HG02970 (cell line): ENCODE measurements at regions not wholly inside any gene's neighbourhood (a gene's known extent, or its start where the extent isn't known, plus 50 kb on each side); places are given as distances from the start of the nearest gene placed in this dataset.
A peak's percentile ranks its signal among the peaks of the same experiment; 100 is the strongest.
"Not testable (repeated sequence)": the region's sequence is repeated elsewhere in the genome, so short reads cannot be mapped to it uniquely, and the experiment has no call there.

ENCODE experiments used
- ATAC-seq: cut with Tn5 transposase; IDR thresholded peaks from one replicate; pipeline ENCODE4 v1.9.1; 2021; ENCODE audit warnings: mild to moderate bottlenecking, moderate library complexity, moderate number of reproducible peaks; ENCODE audit not compliant: unreplicated experiment, low FRiP score

- ATAC-seq, result no peak
Measured at GRCh38 chr12:92408072-92408900, 262.6 kb upstream of the BTG1 start.

DNA sequence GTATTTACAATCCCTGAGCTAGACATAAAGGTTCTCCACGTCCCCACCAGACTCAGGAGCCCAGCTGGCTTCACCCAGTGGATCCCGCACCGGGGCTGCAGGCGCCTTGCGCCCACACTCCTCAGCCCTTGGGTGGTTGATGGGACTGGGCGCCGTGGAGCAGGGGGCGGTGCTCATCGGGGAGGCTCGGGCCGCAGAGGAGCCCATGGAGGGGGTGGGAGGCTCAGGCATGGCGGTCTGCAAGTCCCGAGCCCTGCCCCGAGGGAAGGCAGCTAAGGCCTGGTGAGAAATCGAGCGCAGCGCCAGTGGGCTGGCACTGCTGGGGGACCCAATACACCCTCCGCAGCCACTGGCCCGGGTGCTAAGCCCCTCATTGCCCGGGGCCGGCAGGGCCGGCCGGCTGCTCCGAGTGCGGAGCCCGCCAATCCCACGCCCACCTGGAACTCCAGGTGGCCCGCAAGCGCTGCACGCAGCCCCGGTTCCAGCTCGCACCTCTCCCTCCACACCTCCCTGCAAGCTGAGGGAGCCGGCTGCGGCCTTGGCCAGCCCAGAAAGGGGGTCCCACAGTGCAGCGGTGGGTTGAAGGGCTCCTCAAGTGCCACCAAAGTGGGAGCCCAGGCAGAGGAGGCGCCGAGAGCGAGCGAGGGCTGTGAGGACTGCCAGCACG, 260.9 kb upstream of the BTG1 start:
- not testable (repeated sequence) for ATAC-seq

GRCh38 chr12:92405801-92406251, 260.2 kb upstream of the BTG1 start:
- not testable (repeated sequence) for ATAC-seq

GRCh38 chr12:92404921-92405320, 259.3 kb upstream of the BTG1 start:
- ATAC-seq, result no peak

GRCh38 chr12:92404259-92404894, 258.7 kb upstream of the BTG1 start:
- ATAC-seq, result no peak

DNA sequence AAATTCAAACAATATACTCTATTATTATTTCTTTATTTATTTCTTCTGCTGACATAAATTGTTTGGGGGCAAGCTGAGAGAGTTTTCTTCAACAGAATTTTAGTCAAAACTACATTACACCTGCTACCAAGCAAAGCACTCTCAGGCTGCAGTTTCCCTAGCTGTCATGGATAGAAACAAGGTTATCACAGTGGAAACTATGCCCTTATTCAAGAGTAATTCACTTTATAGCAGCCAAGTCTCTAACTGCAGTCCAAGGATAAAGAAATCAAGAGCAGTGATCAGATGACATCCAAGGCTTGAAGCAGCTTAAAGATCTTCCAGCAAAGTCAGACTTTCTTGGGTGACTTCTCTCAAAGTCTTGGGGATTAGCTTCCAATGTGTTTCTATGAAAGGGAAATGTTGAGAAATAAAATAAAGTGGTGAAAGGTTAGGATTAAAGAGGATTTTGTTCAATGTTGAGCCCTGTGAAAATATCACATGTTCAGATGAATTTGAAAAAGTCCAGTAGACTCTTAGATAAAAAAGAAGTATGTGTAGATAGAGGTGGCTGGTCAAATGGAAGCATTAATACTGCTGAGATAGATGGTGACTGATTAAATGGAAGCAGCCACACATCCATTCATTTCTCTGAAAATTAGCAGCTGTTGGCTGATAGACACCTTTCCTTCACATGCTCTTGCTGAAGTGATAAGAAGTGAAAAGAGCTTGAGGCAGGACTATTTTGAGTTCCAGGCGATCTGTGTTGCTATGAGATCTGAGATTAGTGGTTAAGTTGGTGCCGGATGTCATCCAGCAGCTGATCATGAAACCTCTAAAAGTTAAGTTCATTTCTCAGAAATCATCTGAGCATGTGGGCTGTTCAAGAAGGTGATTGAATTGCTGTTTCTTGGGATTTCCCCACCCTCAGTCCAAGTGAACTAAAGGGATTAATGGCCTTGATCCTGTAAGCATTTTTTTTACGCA, 257.8 kb upstream of the BTG1 start:
- peak; percentile 83 for ATAC-seq

GRCh38 chr12:92402415-92402814, 256.8 kb upstream of the BTG1 start:
- no peak for ATAC-seq

- no peak for ATAC-seq
Measured at GRCh38 chr12:92400006-92400405, 254.4 kb upstream of the BTG1 start.

GRCh38 chr12:92398565-92399309, 253.1 kb upstream of the BTG1 start:
- no peak for ATAC-seq

DNA sequence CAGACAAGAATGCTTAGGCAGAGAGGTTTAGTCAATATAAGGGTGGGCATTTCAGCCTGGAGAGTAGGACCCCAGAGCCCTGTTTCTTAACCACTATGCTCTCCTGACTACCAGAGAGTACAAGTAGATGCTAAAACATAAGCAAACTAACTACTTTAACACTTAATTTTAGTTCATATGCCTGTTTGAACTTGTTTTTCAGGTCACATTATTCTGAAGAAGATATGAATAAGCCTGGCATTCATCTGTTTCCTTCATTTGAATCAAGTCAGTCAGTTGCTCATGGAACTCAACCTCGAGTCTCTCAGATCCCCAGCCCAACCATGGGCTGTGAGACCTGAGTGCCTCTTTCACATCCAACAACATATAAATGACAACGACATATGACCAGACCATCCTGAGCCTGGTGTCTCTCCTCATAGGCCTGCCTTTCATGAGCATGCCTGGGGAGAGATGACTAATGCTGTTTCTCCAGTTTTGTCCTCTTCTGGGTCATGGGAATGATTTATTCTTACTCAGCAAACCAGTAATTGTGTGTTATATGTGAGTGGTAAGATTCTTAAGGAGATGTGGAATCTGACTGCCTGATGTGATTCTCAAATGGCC, 251.1 kb upstream of the BTG1 start:
- no peak for ATAC-seq

- ATAC-seq, result no peak
Measured at GRCh38 chr12:92395322-92395721, 249.7 kb upstream of the BTG1 start.

- no peak for ATAC-seq
Measured at GRCh38 chr12:92394895-92395294, 249.2 kb upstream of the BTG1 start.

DNA sequence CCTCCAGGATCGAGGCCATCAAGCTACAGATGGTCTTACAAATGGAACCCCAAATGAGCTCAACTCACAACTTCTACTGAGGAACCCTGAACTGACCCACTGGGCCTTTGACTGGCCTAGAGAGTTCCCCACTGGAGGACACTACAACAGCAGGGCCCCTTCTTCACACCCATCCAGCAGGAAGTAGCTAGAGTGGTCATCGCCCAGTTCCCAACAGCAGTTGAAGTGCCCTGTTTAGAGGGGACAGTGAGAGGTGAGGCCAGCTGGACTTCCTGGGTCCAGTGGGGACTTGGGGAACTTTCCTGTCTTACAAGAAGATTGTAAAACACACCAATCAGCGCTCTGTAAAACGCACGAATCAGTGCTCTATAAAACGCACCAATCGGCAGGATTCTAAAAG, 247.9 kb upstream of the BTG1 start:
- ATAC-seq, result no peak

- ATAC-seq, result not testable (repeated sequence)
Measured at GRCh38 chr12:92391726-92392125, 246.1 kb upstream of the BTG1 start.

- ATAC-seq, result no peak
Measured at GRCh38 chr12:92389466-92389865, 243.8 kb upstream of the BTG1 start.

GRCh38 chr12:92385296-92385695, 239.7 kb upstream of the BTG1 start:
- ATAC-seq, result no peak

GRCh38 chr12:92384571-92384970, 238.9 kb upstream of the BTG1 start:
- no peak for ATAC-seq

- ATAC-seq, result no peak
Measured at GRCh38 chr12:92382383-92382878, 236.8 kb upstream of the BTG1 start.

DNA sequence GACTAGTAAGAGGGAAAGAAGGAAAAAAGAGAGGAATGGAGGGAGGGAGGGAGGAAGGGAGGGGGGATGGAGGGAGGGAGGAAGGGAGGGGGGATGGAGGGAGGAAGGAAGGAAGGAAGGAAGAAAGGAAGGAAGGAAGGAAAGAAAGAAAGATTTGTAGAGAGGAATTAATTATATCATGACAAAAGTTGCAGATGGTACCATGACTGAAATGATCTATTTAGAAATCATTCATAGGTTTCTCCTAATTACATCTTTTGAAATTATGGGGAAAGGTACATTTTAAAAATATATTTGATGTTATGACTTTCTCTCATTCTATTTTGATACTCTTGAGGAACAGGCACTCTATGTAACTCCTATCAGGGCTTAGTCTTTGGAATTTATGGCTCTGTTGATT, 236.2 kb upstream of the BTG1 start:
- ATAC-seq, result no peak
